NCI-H1417 treated with DMSO at 0.1 percent for 48 hours (cell line): ENCODE measurements at regions not wholly inside any gene's neighbourhood (a gene's known extent, or its start where the extent isn't known, plus 50 kb on each side); places are given as distances from the start of the nearest gene placed in this dataset.
"Not testable (repeated sequence)": the region's sequence is repeated elsewhere in the genome, so short reads cannot be mapped to it uniquely, and the experiment has no call there.

ENCODE experiments used
- DNase-seq: peaks from one replicate; lab custom pipeline; 2025; lab: John Stamatoyannopoulos, UW

- DNase-seq, result no peak
These were observed 51.3 kb upstream of the CADPS start for GRCh38 chr3:62926494-62926893.

DNA sequence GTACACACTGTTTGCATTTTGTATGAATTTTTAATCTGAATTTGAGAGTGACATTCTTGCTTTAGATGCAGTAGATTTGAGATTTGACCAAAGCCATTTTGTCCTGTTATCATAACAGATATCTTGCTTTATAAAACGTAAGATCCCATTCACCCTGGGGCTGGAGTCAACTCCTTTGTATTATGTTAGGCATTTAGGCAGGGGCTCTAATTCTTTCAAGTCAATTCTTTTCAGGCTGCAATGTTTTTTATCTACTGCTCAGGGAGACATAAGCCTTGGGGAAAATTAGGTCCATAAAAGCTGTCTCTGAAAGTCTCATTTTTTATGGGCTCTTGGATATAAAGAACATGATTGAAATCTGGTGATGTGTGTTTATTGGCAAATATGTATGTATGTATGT is 53.0 kb upstream of the CADPS start:
- no peak for DNase-seq

DNA sequence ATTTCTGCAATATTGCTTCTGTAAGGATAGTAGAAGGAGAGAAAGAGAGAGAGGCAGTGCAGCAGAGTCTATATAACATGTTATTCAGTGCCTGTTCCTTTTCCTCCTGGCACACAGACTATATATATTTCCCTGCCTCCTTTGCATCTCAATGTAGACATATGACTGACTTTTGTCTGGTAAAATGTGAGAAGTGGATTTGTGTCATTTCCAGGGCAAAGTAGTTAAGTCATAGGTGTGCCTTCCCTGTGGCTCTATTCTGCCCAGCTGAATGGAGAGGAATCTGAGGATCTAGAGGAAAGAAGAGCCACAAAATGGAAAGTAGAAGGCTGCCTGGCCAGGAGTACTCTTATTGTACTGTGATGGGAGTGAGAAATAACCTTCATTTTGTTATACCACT is 54.6 kb upstream of the CADPS start:
- DNase-seq, result no peak

DNA sequence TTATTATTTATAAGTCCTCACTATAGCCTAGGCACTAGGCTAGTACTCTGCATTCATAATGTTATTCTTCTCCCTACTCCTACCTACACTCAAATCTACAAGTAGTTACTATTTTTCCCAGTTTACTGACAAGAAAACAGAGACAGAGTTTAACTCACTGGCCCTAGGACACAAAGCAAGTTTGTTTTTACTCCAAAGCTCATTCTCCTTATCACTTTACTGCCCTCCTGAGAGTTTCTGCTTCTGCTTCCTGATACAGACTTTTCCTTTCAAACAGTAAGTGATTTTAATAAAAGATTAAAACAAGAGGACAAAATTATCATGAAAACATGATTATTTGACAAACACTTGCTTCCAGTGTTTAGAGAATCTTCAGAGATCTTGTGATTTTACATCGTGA is 60.6 kb upstream of the CADPS start:
- DNase-seq, result no peak

GRCh38 chr3:62936626-62937254 is 61.5 kb upstream of the CADPS start:
- no peak for DNase-seq

- DNase-seq, result no peak
These were observed 63.4 kb upstream of the CADPS start for GRCh38 chr3:62938583-62938982.

DNA sequence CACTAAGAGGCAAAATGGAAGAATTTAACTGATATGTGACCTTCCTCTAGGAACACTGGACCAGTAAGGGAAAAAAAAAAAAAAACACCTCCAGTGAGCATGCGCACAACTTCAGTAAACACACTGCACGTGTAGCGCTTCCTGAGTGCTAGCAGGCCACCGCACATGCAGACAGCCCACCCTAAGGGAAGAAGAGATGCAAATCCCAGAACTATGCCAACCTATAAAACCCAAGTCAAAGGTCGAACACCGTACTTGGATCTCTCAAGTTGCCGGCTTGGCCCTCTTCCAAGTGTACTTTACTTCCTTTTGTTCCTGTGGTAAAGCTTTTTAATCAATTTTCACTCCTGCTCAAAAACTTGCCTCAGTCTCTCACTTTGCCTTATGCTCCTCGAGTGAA is 64.5 kb upstream of the CADPS start:
- DNase-seq, result no peak

GRCh38 chr3:62940771-62941563 is 65.8 kb upstream of the CADPS start:
- no peak for DNase-seq

DNA sequence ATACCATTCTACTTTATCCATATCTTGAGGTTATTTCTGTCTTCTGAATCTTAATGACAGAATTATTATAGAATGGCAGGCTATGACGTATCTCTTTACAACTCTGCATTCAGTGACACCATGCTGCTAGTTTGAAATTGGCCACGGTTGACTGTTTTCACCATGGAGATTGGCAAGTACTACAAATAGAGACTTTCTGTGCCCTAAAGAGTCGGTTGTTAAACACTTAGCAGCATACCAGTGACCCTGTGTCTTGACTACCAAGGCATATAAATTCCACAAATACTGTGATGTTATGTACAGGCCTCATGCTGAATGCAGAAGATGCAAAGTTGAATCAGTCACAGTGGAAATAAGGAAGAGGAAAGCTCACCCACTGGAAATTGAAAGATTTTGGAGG is 67.0 kb upstream of the CADPS start:
- DNase-seq, result no peak

GRCh38 chr3:62942764-62943163 is 67.5 kb upstream of the CADPS start:
- no peak for DNase-seq

DNA sequence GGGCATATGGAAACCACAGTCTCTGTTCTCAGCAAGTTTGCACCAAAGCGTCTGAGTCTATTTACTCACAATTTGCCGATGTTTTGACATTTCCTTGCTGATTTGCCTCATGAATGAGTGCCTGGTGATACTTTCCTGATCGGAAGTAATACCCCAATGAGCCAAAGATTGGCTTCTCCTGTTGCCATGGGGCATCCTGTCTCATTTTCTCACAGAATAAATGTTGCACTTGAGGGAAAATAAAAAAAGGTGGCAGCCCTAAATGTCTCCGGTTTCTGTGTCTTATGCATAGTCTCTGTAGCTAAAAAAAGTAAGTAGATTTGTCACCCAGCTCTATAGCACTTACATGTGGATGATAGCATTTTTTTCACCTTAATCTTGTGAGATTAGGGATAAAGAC is 73.7 kb upstream of the CADPS start:
- DNase-seq, result no peak

GRCh38 chr3:62950210-62950609 is 75.0 kb upstream of the CADPS start:
- DNase-seq, result no peak

GRCh38 chr3:62951037-62951613 is 75.9 kb upstream of the CADPS start:
- no peak for DNase-seq

- DNase-seq, result not testable (repeated sequence)
These were observed 76.7 kb upstream of the CADPS start for GRCh38 chr3:62951880-62952279.

DNA sequence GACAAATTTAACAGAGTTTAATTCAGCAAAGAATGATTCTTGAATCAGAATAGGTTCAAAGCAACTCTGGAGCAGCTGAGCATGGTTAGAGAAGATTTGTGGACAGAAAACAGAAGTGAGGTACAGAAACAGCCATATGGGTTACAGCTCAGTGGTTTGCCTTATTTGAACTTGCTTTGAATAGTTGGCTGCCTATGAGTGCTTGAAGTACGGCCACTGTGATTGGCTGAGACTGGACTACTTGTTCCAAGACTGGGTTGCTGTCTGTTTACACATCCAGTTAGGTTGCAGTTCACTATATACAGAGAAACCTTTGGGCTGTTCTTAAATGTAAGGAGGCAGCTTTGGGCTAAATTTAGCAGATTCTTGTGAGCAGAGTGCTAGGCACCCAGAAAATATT is 79.4 kb upstream of the CADPS start:
- DNase-seq, result no peak

- DNase-seq, result no peak
These were observed 79.9 kb upstream of the CADPS start for GRCh38 chr3:62955126-62955525.

DNA sequence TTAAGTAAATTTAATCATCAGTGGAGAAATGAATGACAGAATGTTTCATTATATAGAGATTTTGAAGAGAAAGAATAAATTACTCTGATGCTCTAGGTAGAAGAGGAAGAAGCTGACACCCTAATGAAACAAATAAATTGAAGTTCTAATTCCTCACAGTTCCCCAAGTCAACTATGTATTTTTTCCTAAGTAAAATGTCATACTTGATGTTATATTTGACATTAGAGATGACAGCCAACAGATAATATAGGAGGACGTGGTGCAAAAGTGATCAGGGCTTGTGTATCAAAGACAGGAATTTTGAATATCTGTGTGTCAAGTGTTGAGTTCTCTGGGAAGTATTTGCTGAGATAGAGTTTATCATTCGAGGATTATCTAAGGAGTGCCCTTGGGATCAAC is 81.2 kb upstream of the CADPS start:
- DNase-seq, result no peak

DNA sequence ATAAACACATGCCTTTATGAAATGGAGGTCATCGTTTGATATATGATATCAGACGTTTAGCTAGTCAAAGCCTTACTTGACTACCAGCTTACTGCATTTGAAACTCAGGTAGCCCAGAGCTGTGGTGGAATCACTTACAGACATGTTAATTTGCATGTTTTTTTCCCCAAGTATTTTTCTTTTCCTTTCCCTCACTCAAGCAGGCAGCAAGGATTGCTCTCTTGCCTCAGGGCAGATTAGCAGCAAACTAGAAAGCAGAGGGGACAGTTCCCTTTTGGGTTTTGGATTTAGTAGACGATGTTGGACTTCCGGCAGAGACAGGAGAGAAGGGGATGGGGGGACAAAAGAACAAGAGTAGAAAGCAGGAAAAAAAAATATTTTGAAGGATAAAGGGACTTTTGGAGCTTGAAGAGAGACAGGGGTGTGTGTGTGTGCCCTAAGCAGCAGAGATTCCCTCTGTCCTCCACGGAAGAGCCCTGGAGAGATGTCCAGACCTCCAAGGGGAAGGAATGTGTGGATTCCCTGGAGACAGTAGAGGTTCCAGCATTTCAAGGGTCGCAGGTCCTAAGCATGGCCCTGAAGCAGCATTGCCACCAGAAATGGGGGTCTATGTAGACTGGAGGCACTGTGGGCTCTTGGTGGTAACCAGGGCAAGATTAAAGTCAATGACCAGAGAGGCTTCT is 86.8 kb upstream of the CADPS start:
- no peak for DNase-seq

- DNase-seq, result no peak
These were observed 87.5 kb upstream of the CADPS start for GRCh38 chr3:62962714-62963113.

GRCh38 chr3:62965311-62965710 is 90.1 kb upstream of the CADPS start:
- DNase-seq, result no peak

DNA sequence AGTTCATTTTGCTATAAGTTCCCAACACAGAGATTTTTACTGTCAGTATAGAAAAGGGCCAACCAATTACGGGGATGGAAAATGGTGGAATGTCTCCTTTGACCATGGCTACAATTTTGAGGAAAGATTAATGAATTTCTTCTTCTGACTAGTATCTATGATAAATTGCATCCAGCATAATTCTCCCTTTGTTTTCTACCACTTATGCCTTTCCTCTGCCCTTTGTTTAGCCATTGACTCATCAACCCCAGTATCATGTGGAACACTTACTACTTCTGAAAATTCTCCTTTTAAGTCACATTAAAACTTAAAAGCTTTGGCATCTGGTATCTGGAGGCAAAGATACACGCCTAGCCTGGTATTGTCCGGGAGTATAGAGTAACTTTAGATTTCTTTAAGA is 92.9 kb upstream of the CADPS start:
- no peak for DNase-seq

- DNase-seq, result no peak
These were observed 95.4 kb upstream of the CADPS start for GRCh38 chr3:62970648-62971047.

DNA sequence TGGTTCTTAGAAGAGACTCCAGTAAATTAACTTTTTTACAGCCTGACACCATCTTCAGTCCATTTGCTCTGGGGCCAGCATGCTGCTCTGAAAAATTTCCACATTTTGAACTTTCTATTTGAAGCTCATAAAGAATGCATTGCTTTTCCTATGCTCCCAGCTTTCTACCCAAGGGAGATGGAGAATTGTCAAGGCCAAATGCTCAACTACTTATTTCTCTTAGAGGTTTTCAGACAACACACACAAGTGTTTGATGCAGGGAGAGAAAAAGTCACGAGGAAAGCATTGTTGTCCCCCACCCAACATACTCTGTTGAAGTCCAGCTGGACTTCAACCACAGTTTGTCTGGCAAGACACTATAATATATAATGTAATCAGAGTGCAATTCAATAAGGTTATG is 100.3 kb upstream of the CADPS start:
- DNase-seq, result no peak
